Ovary (tissue), 3 donors: ENCODE measurements at regions not wholly inside any gene's neighbourhood (a gene's known extent, or its start where the extent isn't known, plus 50 kb on each side); places are given as distances from the start of the nearest gene placed in this dataset.

ENCODE experiments used
- CTCF ChIP-seq, 3 donors: fragments of 450-650 bp in 2 of 3; fragments of 200-600 bp in 1 of 3; IDR thresholded peaks; one replicate each; pipeline versions ENCODE4 v1.5.1 to v1.8.0; 2016 to 2022; ENCODE audit warnings: antibody characterized with exemption in 3 of 3, mild to moderate bottlenecking in 1 of 3
- POLR2A ChIP-seq: fragments of 450-650 bp; IDR thresholded peaks from one replicate; pipeline ENCODE4 v1.6.1; 2017; ENCODE audit warnings: antibody characterized with exemption, mild to moderate bottlenecking, moderate library complexity
- donor health status: DM: no; HTN: no; CAD: no.

DNA sequence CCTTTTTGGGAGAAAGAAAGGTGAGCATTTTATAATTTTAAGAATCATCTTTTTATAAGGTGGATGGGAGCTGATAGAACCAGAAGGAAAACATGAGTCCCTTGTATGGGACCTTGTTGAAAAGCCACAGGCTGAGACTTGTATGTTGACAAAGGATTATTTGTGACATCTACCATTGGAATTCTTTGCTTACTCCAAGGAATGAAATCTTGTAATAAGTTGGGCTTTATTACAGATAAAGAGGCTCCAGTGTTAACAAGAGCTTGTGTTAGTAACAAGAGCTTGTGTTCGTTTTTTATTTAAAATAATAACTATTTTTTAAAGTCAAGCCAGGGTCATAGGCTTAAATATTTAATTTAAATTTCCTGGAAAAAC, 201.1 kb upstream of the CHRM3 start:
- TF ChIP-seq CTCF (IDR thresholded peaks at IDR 0.05) (no peak), POLR2A (no peak)
